GM12891 (cell line): ENCODE measurements at regions not wholly inside any gene's neighbourhood (a gene's known extent, or its start where the extent isn't known, plus 50 kb on each side); places are given as distances from the start of the nearest gene placed in this dataset.

Experiments
- POLR2A ChIP-seq: IDR thresholded peaks from 2 replicates; pipeline ENCODE4 v1.6.1; 2011; ENCODE audit warnings: low read depth, low read length, control low read depth
- POLR2AphosphoS5 ChIP-seq: IDR thresholded peaks from 2 replicates; pipeline ENCODE4 v1.6.1; 2011; ENCODE audit warnings: low read depth, low read length, control low read depth
- SPI1 ChIP-seq: IDR thresholded peaks from 2 replicates; pipeline ENCODE4 v1.6.1; 2011; ENCODE audit warnings: low read depth, low read length, control low read depth
- TAF1 ChIP-seq: IDR thresholded peaks from 2 replicates; pipeline ENCODE4 v1.6.1; 2011; ENCODE audit warnings: low read depth, low read length, control low read depth

- TF ChIP-seq POLR2AphosphoS5 (no peak), TAF1 (no peak), SPI1 (no peak), POLR2A (no peak)
Measured at GRCh38 chr2:144875290-144875969, 355.5 kb upstream of the ZEB2 start.
